G401 (cell line): ENCODE measurements at regions not wholly inside any gene's neighbourhood (a gene's known extent, or its start where the extent isn't known, plus 50 kb on each side); places are given as distances from the start of the nearest gene placed in this dataset.
A peak's percentile ranks its signal among the peaks of the same experiment; 100 is the strongest.

Source experiments
- DNase-seq: peaks from one replicate; pipeline ENCODE4 v3.0.0-alpha.2; 2015; ENCODE audit warnings: low spot score
- in situ Hi-C: cut with HindIII; loops from 2 replicates; pipeline ENCODE4 v1.10.0; 2016; ENCODE audit warnings: low sequenced_read_pairs, mixed read lengths

DNA sequence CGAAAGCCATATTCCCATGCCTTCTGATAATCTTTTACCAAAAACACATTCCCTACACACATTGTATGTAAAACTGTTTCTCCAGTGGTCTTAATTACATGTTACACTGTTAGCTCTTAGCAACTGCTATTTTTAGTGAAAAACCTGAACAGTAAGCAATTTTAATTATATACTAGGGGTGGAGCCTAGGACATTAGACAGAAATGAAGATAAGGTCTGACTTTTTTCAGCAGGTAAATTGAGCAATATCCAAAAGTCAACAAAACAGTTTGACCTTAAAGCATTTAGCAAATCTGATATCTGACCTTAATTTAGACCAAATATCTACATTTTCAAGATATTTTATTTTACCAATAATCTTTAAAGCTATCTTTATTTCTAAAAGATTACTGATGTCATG, 60.2 kb downstream of the PDE6H start:
- in situ Hi-C loops: no loop called here
- no peak for DNase-seq

DNA sequence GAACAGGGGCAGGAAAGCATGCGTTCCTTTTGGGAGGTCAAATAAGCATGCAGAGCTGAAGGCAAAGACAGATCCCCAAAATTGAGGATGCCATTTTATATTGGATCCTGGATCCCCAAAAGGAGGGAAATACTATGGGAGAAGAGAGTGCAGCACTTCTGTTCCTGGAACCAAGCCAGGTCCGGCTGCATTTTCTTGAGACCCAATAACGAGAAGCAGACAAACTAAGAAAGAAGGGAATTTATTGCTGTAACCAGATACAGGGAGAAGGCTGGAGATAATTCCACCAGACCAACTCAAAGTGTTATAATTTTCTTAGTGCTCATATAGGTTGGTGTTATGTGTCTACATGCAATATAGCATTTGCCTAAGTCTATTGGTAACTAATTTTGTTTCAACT, 60.8 kb downstream of the PDE6H start:
- DNase-seq: no peak
- in situ Hi-C loops: no loop called here

DNA sequence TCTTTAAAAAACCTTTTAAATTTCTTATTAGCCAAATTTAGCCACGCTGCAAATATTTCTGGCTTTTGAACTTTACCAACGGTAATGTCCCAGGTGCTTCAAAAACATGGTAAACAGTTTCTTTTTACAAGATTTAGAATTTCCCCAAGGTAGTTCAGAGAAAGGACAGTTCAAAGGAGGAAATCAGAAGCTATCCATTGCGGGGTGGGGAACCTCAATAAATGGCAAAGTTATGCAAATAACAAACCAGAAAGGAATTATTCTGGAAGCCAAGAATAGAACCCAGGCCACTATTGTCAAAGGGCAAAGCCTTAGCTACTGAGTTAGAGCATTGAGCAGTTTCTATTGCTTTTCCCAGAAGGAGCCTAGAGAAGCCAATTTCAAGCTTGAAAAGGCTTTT, 62.3 kb downstream of the PDE6H start:
- no peak for DNase-seq
- in situ Hi-C loops: no loop called here

DNA sequence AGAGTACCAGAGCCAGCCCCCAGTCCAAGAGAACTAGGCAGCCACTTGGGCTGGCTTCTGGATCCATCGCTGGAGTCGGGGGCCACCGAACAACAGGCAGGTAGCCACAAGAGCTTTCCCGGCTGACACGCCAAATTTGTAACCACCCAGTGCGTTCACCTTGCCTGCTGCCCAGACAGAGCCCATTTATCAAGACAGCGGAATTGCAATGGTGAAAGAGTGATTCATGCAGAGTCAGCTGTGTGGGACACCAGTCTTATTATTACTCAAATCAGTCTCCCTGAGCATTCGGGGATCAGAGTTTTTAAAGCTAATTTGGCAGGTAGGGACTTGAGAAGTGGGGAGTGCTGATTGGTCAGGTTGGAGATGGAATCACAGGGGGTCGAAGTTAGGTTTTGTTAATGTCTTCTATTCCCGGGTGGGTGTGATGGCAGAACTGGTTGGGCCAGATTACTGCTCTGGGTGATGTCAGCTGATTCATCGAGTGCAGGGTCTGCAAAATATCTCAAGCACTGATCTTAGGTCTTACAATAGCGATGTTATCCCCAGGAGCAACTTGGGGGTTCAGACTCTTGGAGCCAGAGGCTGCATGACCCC, 64.3 kb downstream of the PDE6H start:
- no peak for DNase-seq
- in situ Hi-C loops: no loop called here

DNA sequence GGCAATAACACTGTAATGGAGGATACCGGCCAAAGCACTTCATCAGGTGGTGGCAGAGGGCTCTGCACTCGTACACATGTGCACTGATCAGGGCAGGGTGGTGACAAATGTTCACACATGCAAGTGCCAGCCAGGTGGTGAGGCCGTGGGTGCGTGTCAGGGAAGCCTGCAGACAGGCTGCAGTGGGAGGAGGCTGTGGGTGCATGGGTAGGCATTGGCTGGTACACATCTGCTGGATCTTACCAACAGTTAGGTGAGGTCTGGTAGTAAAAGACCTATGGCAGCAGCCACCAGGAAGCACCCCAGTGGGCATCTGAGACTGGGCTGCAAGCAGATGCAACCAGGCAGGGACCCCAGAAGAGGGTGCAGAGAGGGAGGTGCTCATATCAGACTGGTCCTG, 65.3 kb downstream of the PDE6H start:
- DNase-seq: no peak

DNA sequence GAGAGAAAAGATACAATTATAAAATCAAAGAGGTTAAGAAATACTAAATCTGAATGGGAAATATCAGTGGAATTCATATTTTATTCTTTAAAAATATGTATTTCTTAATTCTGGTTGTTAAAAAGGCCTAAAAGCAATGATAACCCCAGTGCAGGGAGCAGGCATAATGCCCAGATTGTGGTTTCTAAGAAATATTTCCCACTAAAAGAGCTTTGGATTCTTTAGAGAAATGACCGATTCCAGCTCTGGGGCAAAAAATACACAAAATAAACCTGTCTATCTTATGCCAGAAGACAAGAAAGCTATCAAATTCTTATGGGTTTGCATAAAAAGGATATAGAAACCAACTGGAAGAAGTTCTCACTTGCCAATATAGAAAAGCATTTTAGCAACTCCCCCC, 71.6 kb downstream of the PDE6H start:
- no peak for DNase-seq
- in situ Hi-C loops: no loop called here

More for the DNA sequence above, 65.3 kb downstream of the PDE6H start:
- in situ Hi-C loops: no loop called here

DNA sequence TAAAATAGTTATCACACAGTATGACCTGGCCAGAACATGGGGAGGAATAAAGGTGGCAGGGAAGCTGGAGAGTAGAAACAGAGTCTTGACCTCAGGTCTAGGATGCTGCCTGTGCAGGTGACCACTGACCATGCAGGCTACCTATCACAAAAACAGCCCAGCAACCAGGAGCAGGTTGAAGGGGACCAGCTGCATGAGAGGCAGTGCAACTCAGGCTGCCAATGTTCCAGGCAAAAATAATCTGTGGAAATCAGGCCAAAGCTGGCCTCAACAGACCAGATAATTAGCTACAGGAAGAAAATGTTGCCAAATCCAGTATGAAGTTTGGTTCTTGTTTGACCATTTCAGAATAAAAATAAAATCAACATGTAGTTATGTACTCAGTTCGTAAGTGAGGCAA, 72.6 kb downstream of the PDE6H start:
- in situ Hi-C loops: no loop called here
- DNase-seq: peak; percentile 49

DNA sequence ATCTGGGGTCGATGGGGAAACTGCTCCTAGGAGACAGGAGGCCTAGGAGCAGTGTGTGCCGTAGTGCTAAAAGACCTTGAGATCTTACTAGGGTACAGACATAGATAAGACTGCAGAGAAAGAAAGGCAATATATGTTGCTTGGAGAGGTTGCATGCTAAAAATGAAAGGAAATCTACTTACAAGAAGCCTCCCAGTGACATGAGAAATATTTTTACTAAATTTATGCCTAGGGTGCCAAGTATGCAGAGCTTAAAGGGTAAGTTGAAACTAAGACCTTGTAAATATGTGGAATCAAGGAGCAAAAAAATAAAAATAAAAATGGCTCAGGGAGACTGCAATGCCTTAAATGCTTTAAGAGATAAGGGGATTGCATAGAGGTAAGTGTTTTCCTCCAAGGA, 74.8 kb downstream of the PDE6H start:
- in situ Hi-C loops: no loop called here
- no peak for DNase-seq

DNA sequence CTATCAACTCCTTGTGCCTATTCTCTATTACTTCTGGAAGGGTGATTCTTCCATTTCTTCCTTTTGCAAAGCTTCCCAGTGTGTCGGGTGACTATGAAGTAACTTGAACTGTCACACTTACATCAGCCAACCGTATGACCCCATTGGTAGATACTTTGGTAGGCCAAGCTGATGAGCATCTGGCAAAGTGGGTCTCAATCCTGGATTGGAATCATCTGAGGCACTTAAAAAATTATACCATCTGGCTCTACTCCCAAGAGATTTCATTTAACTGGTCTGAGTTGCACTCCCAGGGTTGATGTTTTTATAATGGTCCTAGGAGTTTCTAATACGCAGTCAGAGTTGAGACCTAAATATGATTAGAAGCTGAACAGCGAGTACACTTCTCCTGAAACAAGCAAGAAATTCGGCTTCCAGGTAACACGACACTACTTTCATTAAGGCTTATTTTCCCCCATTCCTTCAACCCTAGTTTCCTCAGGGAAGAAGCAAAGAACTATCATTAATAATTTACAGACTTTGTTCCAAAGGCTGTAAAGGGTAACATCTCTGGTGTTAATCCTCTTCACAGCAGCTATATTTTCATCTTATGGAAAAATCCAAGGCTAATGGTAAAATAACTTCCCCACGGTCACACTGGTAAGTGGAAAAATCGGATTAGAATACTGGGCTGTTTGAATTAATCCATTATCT, 76.8 kb downstream of the PDE6H start:
- no peak for DNase-seq
- in situ Hi-C loops: no loop called here

DNA sequence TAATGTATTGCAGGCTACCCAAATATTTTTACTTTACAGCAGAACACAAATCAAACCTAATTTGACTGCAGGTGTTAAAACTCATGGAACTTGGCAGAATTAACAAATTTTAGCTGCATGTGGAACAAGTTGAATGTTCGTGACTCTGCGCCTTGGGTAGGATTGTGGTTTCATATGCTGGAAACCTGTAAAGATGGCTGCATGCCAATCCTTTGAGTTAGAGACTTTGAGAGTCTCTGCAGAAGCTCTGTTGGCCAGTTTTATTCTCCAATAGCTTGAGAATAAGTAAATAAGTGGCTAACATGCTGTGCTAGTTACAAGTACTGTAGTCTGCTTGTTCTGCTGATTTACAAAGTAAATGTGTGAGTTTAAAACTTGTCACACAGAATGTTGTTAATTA, 77.8 kb downstream of the PDE6H start:
- in situ Hi-C loops: no loop called here
- no peak for DNase-seq

DNA sequence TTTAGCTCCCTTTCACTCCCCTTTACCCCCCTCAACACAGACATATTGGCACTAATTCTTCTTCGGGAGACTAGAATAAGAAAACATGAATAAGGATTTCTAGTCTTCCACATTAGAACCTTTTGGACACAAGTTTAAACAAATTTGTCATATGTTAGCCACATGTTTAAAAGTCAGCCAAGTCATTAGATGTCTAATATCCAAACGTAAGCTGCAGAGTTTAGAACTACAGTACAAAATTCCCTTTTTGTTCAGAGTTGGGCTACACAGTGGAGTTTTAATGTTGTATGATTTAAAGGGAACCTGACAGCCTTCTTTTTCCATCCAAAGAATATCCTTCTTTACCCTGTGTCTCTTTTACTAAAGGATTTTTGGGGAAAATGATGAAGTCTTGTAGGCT, 79.8 kb downstream of the PDE6H start:
- DNase-seq: no peak
- in situ Hi-C loops: no loop called here

DNA sequence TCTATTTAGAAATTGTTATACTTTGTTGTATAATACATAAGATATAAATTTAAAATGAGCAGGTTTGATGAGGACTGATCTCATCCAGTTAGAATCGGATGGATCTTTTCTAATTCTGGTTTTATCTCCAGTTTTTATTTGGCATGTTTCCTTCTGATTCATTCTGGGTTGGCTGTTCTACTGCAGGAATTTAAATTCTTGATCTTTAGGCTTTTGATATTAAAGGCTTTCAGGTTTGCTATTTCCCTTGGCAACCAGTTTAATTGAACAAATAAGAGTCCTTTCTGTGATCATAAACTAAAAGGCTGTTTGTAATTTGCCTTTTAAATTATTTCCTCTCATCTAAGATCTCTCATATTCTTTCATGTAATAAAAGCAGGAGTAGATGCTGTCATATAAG, 83.4 kb downstream of the PDE6H start:
- DNase-seq: no peak
- in situ Hi-C loops: no loop called here
